SK-N-DZ (cell line): ENCODE measurements at regions not wholly inside any gene's neighbourhood (a gene's known extent, or its start where the extent isn't known, plus 50 kb on each side); places are given as distances from the start of the nearest gene placed in this dataset.
A peak's percentile ranks its signal among the peaks of the same experiment; 100 is the strongest.

Source experiments
- DNase-seq: peaks from one replicate; pipeline ENCODE4 v3.0.0-alpha.2; 2015; ENCODE audit warnings: low spot score

DNA sequence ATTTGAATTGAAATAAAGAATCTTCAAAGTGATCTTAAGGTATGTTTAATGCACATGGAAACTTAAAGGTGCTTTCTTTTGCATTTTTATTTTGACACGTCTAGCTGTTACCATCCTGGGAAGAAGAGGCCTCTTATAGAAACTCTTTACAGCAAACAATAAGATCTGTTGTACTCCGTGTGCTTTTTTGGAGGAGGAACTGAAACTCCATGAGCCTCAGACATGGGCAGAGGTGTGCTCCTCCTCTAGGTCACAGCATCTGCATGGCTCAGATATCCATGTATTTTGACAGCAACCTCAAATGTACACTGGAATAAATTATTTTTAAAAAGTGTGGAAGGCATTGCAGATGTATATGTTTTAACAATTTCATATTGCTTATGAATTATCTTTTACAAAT, 783.3 kb upstream of the SALL3 start:
- no peak for DNase-seq

DNA sequence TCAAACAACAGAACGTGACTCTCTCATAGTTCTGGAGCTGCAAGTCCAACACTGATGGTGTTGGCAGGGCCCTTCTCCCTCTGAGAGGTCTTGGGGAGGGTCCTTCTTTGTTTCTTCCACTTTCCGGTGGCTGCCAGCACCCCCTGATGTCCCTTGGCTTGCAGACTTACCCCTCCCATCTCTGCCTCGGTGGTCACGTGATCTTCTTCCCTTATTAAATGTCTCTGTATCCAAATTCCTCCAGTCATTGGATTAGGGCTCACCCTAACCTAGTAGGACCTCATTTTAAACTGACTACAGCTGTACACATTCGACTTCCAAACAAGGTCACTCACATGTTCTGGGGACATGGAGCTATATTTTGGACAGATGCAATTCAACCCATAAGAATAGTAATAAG, 780.6 kb upstream of the SALL3 start:
- no peak for DNase-seq

DNA sequence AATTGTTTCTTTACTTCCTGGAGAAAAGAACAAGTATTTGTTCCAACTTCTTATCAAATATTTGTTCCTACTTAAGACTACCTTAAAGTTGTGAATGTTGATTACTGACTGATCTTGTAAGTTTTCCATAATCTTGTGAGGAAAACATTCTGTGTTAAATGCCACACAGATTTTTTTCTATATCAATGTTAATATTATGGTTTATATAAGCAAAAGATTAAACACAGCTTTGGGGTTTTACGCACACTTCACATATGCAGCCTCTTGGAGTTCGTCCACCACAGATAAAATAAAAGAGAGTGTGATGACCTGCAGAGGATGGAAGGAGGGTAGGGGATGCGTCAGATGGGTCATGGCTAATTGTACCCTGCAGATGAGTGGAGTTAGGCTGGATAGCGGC, 780.0 kb upstream of the SALL3 start:
- DNase-seq: no peak

DNA sequence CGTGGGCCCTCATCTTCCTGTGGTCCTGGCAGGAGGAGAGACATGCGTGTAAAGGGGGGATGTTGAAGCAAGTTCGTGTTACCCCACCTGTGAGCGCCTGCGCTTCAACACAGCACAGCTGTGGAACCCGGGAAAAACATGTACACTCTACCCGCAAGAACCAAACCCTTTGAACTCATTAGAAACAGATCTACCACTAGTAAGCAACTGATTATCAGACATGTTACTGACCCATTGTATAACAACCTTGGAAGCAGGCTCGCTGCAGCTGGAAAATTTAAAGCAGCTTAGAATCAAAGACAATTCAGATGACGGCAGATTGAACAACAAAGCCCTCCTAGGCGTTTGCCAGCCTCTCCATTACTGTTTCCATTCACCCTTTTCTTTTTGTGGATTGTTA, 771.7 kb upstream of the SALL3 start:
- no peak for DNase-seq

- no peak for DNase-seq
Measured at GRCh38 chr18:78208461-78208860, 771.2 kb upstream of the SALL3 start.

GRCh38 chr18:78213361-78213994, 766.1 kb upstream of the SALL3 start:
- DNase-seq: no peak

DNA sequence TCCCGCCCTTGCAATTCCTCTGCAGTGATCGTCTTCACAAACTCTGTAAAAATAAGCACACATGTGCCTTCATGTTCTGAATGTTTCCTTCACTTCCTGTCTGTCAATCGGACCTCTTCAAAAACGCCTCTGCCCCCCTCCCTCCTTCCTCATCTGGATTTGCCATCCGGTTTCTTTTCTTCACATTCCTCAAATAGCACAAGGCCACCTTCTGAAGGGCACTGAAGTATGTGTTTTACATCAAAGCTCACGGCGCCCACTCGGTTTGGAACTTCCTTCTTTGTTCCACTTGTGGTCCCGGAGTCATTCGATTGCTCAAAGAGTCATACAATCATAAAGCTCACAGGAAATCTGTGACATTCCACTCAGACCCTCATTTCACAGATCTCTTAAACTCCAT, 758.1 kb upstream of the SALL3 start:
- no peak for DNase-seq

DNA sequence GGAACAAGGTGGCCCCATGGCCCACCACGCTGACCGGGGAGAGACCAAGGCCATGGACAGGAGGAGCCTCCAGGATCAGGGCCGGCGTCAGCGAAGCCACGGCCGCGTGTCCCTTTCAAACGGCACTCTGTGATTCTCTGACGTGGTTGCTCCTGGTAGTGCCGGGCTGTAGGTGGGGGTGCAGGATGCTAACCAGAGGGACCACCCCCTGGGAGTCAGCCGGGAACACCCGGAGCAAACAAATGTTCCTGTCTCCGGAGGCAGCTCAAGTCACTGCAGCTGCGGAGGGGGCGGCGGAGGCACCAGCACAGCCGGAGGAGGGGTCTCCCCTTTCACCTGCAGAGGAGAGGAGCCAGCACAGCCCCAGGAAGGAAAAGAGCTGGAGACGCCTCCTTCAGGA, 750.6 kb upstream of the SALL3 start:
- no peak for DNase-seq

DNA sequence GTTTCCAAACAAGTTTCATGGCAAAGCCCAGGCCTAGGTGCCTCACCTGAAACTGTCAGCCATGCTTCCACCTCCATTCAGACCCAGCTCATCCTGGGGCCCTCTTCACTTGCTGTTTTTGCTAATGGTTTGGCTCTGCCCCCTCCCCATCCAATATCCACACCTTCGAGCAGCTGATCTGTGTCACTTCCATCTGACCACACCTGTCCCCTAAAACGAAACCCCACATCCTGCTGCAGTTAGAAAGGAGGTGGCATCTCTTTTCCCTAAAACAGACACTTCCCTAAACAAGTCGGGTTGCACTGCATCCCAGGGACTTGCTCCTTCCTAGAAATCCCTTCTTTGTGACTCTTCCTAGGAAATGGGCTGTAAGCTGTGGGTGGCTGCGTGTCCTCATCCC, 748.7 kb upstream of the SALL3 start:
- no peak for DNase-seq

GRCh38 chr18:78232196-78232595, 747.4 kb upstream of the SALL3 start:
- DNase-seq: no peak

DNA sequence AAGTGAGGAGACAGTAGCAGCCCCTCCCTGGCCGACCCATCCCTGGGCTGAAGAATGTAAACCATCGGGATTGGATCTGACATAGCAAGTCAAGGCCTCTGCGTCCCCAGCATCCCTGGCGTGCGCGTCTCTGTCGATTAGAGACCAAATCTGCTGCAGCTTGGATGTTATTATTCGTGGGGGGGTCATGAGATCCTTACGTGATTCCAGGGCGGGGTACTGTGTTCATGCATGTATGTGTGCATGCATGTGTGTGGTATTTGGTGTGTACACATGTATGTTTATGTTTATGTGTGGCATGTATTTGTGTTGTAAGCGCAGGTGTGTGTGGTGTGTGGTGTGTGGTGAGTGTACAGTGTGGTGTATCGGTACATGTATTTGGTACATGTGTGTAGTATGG, 741.8 kb upstream of the SALL3 start:
- no peak for DNase-seq

DNA sequence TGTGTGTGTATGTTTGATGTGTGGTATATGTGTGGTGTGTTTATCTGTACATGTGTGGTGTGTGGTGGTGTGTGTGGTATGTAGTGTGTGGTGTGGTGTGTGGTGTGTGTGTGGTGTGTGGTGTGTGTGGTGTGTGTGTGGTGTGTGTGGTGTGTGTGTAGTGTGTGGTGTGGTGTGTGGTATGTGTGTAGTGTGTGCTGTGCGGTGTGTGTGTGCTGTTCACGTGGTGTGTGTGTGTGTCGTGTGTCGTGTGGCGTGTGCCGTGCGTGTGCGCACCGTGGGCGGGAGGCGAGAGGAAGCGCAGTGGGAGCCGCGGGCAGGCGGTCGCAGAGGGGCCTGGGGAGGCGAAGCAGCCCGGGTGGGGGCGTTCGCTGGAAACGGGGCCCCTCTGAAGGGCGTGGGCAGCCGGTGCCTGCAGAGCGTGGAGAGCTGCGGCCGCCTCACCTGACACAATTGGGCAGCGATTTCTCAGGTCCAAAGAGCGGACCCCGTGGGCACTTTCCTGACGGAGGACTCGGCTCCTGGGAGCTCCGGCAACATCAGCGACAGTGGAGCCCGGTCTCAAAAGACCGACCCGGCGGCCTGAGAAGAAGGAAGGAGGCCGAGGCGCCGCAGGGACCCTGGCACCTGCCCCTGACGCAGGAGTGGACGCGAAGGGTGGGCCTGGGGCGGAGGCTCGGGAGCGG, 741.1 kb upstream of the SALL3 start:
- peak; percentile 7 for DNase-seq

DNA sequence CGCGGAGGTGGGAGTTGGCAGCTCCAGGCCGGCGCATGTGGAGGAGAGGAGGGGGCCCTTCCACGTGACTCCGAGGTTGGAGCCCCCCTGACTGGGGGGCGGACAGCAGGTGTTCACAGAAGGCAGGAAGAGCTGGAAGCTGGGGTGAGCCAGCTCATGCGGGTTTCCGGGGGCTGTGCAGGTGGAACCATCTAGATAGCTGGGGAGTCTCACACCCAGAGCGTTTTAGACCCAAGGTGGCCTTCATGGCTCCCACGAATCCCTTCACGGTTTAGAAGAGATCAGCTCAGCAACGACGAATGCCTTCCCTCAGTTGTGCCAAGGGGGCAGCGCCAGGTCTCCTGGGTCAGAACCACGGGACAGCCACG, 740.5 kb upstream of the SALL3 start:
- no peak for DNase-seq

DNA sequence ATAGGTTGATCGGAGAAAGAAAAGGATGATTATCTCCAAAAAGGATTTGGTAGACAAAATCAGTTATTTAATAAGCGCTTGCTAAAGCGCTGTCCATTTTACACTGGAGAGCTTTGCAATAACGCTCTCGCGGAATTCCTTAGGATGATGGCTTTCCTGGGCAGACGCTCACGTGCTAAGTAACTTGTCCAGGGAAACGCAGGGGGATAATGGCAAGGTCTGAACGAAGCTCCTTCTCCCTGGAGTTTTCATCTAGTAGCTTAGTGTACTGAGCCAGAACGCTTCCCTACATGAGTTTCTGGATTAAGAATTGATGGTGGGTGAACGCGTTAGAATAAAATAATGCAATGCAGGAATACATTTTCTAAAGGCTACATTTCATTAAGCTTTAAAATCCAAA, 739.5 kb upstream of the SALL3 start:
- no peak for DNase-seq

DNA sequence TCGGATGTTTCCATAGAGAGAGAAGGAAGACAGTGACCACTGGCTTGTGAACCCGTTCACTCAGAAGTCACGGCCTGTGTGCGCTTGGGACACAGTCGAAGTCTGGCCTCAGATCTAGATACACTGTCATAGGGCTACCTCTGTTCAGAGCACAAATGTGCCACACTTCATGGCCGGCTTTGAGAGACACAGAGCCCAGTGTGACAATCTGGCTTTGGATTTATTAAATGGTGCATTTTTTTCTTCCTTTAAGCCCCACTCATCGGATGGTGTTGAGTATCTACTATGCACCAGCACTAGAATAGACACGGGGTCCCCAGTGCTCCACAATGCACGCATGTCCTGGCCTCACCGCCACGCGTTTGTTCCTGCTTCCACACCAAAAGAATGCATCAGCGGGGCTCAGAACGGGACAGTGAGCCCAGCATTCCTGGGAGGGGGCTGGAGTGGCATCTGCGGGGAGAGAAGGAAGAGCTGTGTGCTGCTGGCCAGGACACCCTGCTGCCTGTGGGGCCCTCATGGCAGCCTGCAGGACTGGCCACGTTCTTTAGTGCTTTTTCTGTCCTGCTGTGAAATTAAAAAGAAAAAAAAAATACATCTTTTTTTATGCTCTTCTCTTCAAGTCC, 738.9 kb upstream of the SALL3 start:
- no peak for DNase-seq

GRCh38 chr18:78241535-78242253, 737.9 kb upstream of the SALL3 start:
- DNase-seq: no peak

DNA sequence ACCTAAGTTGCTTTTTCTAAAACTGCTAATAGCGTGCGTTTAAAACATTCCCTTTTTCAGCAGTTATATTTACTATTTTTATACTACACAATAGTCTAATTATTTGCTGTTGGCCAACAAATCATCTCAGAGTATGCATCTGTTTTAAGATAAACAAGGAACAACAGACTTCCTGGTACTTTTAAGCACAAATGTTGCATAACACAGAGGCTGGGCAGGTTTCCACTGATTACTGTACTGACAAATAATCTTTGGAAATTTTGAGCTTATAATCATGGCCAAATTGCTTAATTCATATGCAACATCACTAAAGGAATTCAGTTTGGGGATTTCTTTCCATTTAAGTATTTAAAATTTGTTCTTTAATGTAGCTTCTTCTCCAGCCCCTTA, 737.4 kb upstream of the SALL3 start:
- no peak for DNase-seq

GRCh38 chr18:78242806-78243205, 736.8 kb upstream of the SALL3 start:
- DNase-seq: no peak

GRCh38 chr18:78244779-78245178, 734.8 kb upstream of the SALL3 start:
- no peak for DNase-seq

DNA sequence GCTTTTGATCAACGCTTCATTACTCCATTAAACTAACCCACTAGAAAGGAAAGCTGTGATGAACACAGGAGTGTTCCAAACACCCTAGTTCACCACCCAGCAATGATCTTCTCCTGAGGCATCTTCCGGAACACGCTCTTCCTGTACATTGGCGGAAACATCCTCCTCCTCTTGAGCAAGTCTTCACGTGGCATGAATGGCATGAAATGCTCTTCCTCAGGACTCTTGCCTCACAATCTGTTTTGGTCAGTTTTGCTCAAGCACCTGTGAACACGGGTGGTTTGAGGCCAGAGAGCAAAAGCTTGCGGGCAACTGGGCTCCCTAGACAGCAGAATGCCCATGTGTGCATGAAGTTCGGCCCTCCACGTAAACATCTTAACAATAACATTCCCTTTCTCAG, 734.2 kb upstream of the SALL3 start:
- DNase-seq: no peak

GRCh38 chr18:78246050-78246449, 733.6 kb upstream of the SALL3 start:
- DNase-seq: no peak

DNA sequence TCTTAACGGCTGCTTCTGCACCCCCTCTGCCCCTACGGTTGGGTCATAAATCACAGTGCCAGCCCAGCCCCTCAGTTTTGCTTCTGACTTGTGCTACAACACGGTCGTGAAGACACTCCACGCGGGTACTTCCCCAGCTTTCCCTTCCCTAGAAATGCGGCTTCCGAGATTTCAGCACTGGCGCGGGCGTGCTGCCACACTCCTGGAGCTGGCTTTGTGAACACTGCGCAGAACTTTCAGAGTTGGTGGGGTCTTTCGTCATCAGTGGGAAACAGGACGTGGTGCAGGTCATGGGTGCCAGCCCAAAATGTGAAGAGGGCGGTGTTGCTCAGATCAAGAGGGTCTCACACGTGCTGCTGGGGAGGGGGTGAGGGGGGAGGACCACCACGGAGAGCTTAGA, 733.0 kb upstream of the SALL3 start:
- DNase-seq: no peak
